CD4-positive, alpha-beta T cell (primary cell): ENCODE measurements at regions not wholly inside any gene's neighbourhood (a gene's known extent, or its start where the extent isn't known, plus 50 kb on each side); places are given as distances from the start of the nearest gene placed in this dataset.

Source experiments
- ATAC-seq: fragments of 200-7000 bp; cut with Tn5 transposase; one replicate; pipeline ENCODE4 v1.10.0; 2022; ENCODE audit warnings: mild to moderate bottlenecking; ENCODE audit not compliant: poor library complexity
- CTCF ChIA-PET: fragments of 350-600 bp; sonication (Branson Sonifier 250); formaldehyde crosslinking; loops from one replicate; lab custom pipeline; 2021; ENCODE audit warnings: antibody characterized with exemption, inconsistent platforms; lab: Charles Lee
- POLR2A ChIA-PET: fragments of 350-600 bp; sonication (Branson Sonifier 250); formaldehyde crosslinking; loops from one replicate; lab custom pipeline; 2021; ENCODE audit warnings: antibody characterized with exemption, inconsistent platforms; lab: Charles Lee
- DNase-seq, 14 experiments: peaks; one replicate each; pipeline ENCODE4 v3.0.0-alpha.2; 2013 to 2020; ENCODE audit warnings: mixed read lengths in 2 of 14
- H3K27ac ChIP-seq, 2 donors: one replicate each; pipeline versions ENCODE4 v1.5.1 to v1.7.0; 2013; ENCODE audit warnings: low read length in 2 of 2, low read depth in 1 of 2, mild to moderate bottlenecking in 1 of 2
- H3K27me3 ChIP-seq, 2 experiments: 1 replicate in 1 of 2; 2 replicates in 1 of 2; pipeline versions ENCODE4 v1.6.1 to v1.7.0; 2013; ENCODE audit warnings: low read length in 2 of 2, control low read depth in 1 of 2, mild to moderate bottlenecking in 1 of 2, moderate library complexity in 1 of 2; ENCODE audit not compliant: insufficient read depth in 2 of 2, control insufficient read depth in 1 of 2
- H3K36me3 ChIP-seq: one replicate; pipeline ENCODE4 v1.6.1; 2013; ENCODE audit warnings: low read length, control low read depth; ENCODE audit not compliant: insufficient read depth
- H3K4me1 ChIP-seq: one replicate; pipeline ENCODE4 v1.6.1; 2013; ENCODE audit warnings: low read length, control low read depth; ENCODE audit not compliant: insufficient read depth
- H3K4me3 ChIP-seq: one replicate; pipeline ENCODE4 v1.5.1; 2013; ENCODE audit warnings: mild to moderate bottlenecking, low read length, moderate library complexity
- H3K9me3 ChIP-seq, 2 experiments: 1 replicate in 1 of 2; 2 replicates in 1 of 2; pipeline versions ENCODE4 v1.6.1 to v1.7.0; 2013; ENCODE audit warnings: low read length in 2 of 2, mild to moderate bottlenecking in 2 of 2, control low read depth in 1 of 2, moderate library complexity in 1 of 2; ENCODE audit not compliant: control insufficient read depth in 1 of 2, insufficient read depth in 1 of 2
- H3K27ac Mint-ChIP-seq: one replicate; pipeline ENCODE4 v1.8.0; 2020; ENCODE audit warnings: mixed read lengths
- H3K27me3 Mint-ChIP-seq: one replicate; pipeline ENCODE4 v1.8.0; 2021; ENCODE audit warnings: mixed read lengths
- H3K36me3 Mint-ChIP-seq: one replicate; pipeline ENCODE4 v1.8.0; 2021; ENCODE audit warnings: low read depth, mixed read lengths
- H3K4me1 Mint-ChIP-seq: one replicate; pipeline ENCODE4 v1.8.0; 2021; ENCODE audit warnings: low read depth, mixed read lengths
- H3K4me3 Mint-ChIP-seq: one replicate; pipeline ENCODE4 v1.8.0; 2020; ENCODE audit warnings: mild to moderate bottlenecking, mixed read lengths
- H3K9me3 Mint-ChIP-seq: one replicate; pipeline ENCODE4 v1.8.0; 2020; ENCODE audit warnings: mixed read lengths
- intact Hi-C, 2 experiments: fragments of 100-400 bp; cut with DNase I in 1 of 2; cut with micrococcal nuclease in 1 of 2; formaldehyde crosslinking; loops; one replicate each; pipeline versions ENCODE4 v1.15.1 to v1.9.0; 2023 to 2025; cut with DNase I, micrococcal nuclease
- TF ChIP-seq, protein P1 (sequence below): fragments of 200-600 bp; IDR thresholded peaks from one replicate; pipeline ENCODE4 v1.8.0; 2022; ENCODE audit warnings: antibody characterized with exemption, mild to moderate bottlenecking

DNA sequence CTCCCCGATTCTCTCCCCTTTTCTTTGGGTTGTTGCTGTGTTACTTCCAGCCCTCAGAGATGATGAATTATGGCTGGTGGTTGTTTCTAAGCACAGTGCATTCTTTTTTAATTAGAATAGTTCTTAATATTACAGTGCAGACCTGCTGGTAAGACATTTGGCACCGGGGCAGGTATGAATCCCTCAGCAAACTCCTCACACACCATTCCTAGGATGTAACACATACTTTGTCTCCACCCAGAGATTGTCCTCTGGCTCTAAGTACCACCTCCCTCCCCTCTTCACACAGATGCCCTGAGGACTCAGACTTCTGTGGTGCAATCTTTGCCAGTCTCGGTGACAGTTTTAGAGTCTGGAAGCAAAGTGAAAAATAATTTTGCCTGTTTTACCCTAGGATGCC lies 143.1 kb downstream of the HLX start:
- ChIA-PET POLR2A (no interaction called here), CTCF (interaction anchor here (2.0 kb wide), 1 partner anchor 11 kb away, joined by 4 read pairs; no protein-coding TSS in a partner anchor)
- no peaks in the 10 kb centered on the region for H3K27me3 Mint-ChIP-seq
- no peaks in the 10 kb centered on the region for H3K4me1 Mint-ChIP-seq
- Histone ChIP-seq H3K36me3 (no peaks in the 10 kb centered on the region), H3K9me3 (no peaks in the 10 kb centered on the region), H3K4me3 (no peak overlapping the region), H3K4me1 (no peaks in the 10 kb centered on the region), H3K27ac (no peak overlapping the region), H3K27me3 (no peaks in the 10 kb centered on the region)
- H3K4me3 Mint-ChIP-seq, result no peak overlapping the region
- DNase-seq (no peak), ATAC-seq (no peak)
- TF ChIP-seq, protein P1, sequence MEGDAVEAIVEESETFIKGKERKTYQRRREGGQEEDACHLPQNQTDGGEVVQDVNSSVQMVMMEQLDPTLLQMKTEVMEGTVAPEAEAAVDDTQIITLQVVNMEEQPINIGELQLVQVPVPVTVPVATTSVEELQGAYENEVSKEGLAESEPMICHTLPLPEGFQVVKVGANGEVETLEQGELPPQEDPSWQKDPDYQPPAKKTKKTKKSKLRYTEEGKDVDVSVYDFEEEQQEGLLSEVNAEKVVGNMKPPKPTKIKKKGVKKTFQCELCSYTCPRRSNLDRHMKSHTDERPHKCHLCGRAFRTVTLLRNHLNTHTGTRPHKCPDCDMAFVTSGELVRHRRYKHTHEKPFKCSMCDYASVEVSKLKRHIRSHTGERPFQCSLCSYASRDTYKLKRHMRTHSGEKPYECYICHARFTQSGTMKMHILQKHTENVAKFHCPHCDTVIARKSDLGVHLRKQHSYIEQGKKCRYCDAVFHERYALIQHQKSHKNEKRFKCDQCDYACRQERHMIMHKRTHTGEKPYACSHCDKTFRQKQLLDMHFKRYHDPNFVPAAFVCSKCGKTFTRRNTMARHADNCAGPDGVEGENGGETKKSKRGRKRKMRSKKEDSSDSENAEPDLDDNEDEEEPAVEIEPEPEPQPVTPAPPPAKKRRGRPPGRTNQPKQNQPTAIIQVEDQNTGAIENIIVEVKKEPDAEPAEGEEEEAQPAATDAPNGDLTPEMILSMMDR, result no peak
- H3K27ac Mint-ChIP-seq, result no peak overlapping the region
- no peaks in the 10 kb centered on the region for H3K36me3 Mint-ChIP-seq
- H3K9me3 Mint-ChIP-seq, result no peaks in the 10 kb centered on the region
- intact Hi-C loops, result no loop called here

DNA sequence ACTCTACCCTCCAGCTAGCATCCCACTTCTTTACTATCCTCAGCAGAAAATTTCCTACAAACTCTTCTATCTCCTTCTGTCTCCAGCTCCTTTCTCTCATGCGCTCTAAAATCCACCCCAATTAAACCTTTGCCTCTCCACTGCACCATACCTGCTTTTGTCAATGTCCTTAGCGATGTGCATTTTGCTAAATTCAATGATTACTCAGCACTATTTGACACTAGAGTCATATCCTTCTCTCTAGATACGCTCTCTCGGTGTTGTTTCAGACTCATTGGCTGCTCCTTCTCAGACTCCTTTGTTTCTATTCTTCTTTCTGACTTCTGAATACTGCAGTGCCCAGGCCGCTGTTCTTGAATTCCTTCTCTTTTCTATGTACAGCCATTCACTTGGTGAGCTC lies 144.2 kb downstream of the HLX start:
- no peak overlapping the region for H3K27ac ChIP-seq
- no peak for ATAC-seq
- H3K9me3 ChIP-seq, result no peaks in the 10 kb centered on the region
- ChIA-PET CTCF (interaction anchor here (2.0 kb wide), 1 partner anchor 9 kb away, joined by 4 read pairs; no protein-coding TSS in a partner anchor), POLR2A (no interaction called here)
- TF ChIP-seq, protein P1, result no peak
- Mint-ChIP-seq H3K9me3 (no peaks in the 10 kb centered on the region), H3K27me3 (no peaks in the 10 kb centered on the region), H3K27ac (no peak overlapping the region), H3K4me1 (no peaks in the 10 kb centered on the region), H3K36me3 (no peaks in the 10 kb centered on the region), H3K4me3 (no peak overlapping the region)
- no peaks in the 10 kb centered on the region for H3K36me3 ChIP-seq
- H3K27me3 ChIP-seq, result no peaks in the 10 kb centered on the region
- H3K4me3 ChIP-seq, result no peak overlapping the region
- no peak for DNase-seq
- H3K4me1 ChIP-seq, result no peaks in the 10 kb centered on the region
- intact Hi-C loops, result no loop called here

DNA sequence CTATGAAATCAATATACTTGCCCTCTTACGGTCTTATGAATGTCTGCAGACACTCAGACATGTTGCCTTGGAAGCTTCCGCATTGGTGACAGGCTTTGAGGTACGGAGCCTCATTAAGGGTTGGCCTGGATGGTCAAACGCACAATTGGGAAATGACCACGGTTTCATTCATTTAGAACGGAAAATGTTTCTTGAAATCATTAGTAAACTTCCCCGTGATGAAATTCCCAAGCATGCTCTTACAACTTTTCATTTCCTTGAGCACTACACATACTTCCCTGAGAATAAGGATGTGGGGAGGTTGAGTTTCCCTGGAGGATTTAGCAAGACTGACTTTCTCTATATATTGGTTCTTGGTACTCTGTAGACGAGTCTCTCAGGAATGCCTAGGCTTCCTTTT lies 146.3 kb downstream of the HLX start:
- no peaks in the 10 kb centered on the region for H3K36me3 ChIP-seq
- H3K36me3 Mint-ChIP-seq, result no peaks in the 10 kb centered on the region
- intact Hi-C loops, result no loop called here
- no peak overlapping the region for H3K4me3 Mint-ChIP-seq
- no peak overlapping the region for H3K27ac Mint-ChIP-seq
- no peaks in the 10 kb centered on the region for H3K9me3 ChIP-seq
- no peaks in the 10 kb centered on the region for H3K27me3 ChIP-seq
- H3K4me3 ChIP-seq, result no peak overlapping the region
- no peaks in the 10 kb centered on the region for H3K4me1 ChIP-seq
- no peaks in the 10 kb centered on the region for H3K27me3 Mint-ChIP-seq
- TF ChIP-seq, protein P1, result no peak
- ChIA-PET CTCF (no interaction called here), POLR2A (no interaction called here)
- H3K27ac ChIP-seq, result no peak overlapping the region
- no peaks in the 10 kb centered on the region for H3K4me1 Mint-ChIP-seq
- no peak for ATAC-seq
- DNase-seq, result no peak
- no peaks in the 10 kb centered on the region for H3K9me3 Mint-ChIP-seq
